ENCODE measurements at regions not wholly inside any gene's neighbourhood (a gene's known extent, or its start where the extent isn't known, plus 50 kb on each side); places are given as distances from the start of the nearest gene placed in this dataset.

DNA sequence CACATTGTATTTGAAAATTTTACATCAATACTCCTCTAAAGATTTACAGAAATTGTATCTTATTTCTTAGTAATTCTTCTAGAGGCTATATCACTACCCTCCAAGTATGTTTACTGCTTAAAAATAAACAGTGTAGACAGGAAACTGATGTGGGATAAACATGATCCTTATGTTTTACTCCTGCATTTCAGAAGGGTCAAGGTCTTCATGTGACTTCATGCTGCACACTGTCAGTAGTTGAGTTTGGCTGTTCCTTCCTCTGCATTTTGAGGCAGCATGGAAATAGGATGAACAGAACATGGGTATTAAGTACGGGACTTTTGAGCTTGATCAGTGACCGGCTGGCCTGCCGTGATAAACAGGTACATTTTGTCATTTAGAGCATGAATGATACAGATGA is 179.2 kb upstream of the FERMT1 start:
- TF ChIP-seq, protein P1, sequence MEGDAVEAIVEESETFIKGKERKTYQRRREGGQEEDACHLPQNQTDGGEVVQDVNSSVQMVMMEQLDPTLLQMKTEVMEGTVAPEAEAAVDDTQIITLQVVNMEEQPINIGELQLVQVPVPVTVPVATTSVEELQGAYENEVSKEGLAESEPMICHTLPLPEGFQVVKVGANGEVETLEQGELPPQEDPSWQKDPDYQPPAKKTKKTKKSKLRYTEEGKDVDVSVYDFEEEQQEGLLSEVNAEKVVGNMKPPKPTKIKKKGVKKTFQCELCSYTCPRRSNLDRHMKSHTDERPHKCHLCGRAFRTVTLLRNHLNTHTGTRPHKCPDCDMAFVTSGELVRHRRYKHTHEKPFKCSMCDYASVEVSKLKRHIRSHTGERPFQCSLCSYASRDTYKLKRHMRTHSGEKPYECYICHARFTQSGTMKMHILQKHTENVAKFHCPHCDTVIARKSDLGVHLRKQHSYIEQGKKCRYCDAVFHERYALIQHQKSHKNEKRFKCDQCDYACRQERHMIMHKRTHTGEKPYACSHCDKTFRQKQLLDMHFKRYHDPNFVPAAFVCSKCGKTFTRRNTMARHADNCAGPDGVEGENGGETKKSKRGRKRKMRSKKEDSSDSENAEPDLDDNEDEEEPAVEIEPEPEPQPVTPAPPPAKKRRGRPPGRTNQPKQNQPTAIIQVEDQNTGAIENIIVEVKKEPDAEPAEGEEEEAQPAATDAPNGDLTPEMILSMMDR (IDR thresholded peaks at IDR 0.05; ENCODE audit: insufficient read depth, low read length, poor library complexity, severe bottlenecking): no peak
- TF ChIP-seq EZH2phosphoT487 (conservative IDR thresholded peaks at IDR 0.05; ENCODE audit: low read length): no peak

All from SU-DHL-6 (cell line).